Right lobe of liver (tissue), 6 donors: ENCODE measurements at regions not wholly inside any gene's neighbourhood (a gene's known extent, or its start where the extent isn't known, plus 50 kb on each side); places are given as distances from the start of the nearest gene placed in this dataset.

Experiments
- ATAC-seq, 4 donors: fragments of 200-7000 bp; cut with Tn5 transposase; one replicate each; pipeline ENCODE4 v1.9.1; 2020; ENCODE audit warnings: mild to moderate bottlenecking in 4 of 4, moderate library complexity in 4 of 4
- DNase-seq, 3 donors: peaks; one replicate each; pipeline ENCODE4 v3.0.0-alpha.2; 2020
- H3K27ac ChIP-seq, 3 donors: fragments of 200-600 bp; one replicate each; pipeline ENCODE4 v1.8.0; 2022
- H3K27me3 ChIP-seq, 2 donors: fragments of 200-600 bp; one replicate each; pipeline ENCODE4 v1.8.0; 2022
- H3K36me3 ChIP-seq, 4 donors: fragments of 200-600 bp; sonication (generic) in 1 of 4; one replicate each; pipeline versions ENCODE4 v1.5.1 to v1.8.0; 2017 to 2022; ENCODE audit warnings: control low read depth in 1 of 4
- H3K4me1 ChIP-seq, 4 donors: fragments of 200-600 bp; sonication (generic) in 1 of 4; one replicate each; pipeline versions ENCODE4 v1.5.1 to v1.8.0; 2017 to 2022; ENCODE audit warnings: control low read depth in 1 of 4
- H3K4me3 ChIP-seq, 3 donors: fragments of 200-600 bp; one replicate each; pipeline ENCODE4 v1.8.0; 2022
- H3K9me3 ChIP-seq, 4 donors: fragments of 200-600 bp; sonication (generic) in 1 of 4; one replicate each; pipeline versions ENCODE4 v1.5.1 to v1.8.0; 2017 to 2022; ENCODE audit warnings: control low read depth in 1 of 4
- POLR2A ChIP-seq: fragments of 450-650 bp; IDR thresholded peaks from one replicate; pipeline ENCODE4 v1.6.1; 2017; ENCODE audit warnings: antibody characterized with exemption, mild to moderate bottlenecking
- WGBS: methylation state at CpG from one replicate; pipeline ENCODE4 v1.1.6; 2018; ENCODE audit warnings: low coverage, low lambda C conversion rate; ENCODE audit not compliant: insufficient coverage; ENCODE audit errors: missing lambda C conversion rate; 5-methylcytosine and 5-hydroxymethylcytosine counted together
- intact Hi-C, 2 donors: fragments of 100-400 bp; cut with DNase I; formaldehyde crosslinking; loops; one replicate each; pipeline versions ENCODE4 v1.11.2 to v1.14.1; 2022
- TF ChIP-seq, protein P1 (sequence below), 4 donors: fragments of 200-600 bp in 3 of 4; fragments of 450-650 bp in 1 of 4; IDR thresholded peaks; one replicate each; pipeline versions ENCODE4 v1.5.1 to v1.8.0; 2016 to 2022; ENCODE audit warnings: antibody characterized with exemption in 4 of 4, mild to moderate bottlenecking in 2 of 4
- donor health status: DM: no; HTN: yes; CAD: no.
- donor health status: DM: no; HTN: no; CAD: no.
- donor health status: DM: no; HTN: no; CAD: no.
- donor health status: DM: no; HTN: yes; CAD: no.
- donor health status: DM: no; HTN: yes; CAD: no.

GRCh38 chr6:85065831-85066230 is 301.4 kb upstream of the TBX18 start:
- intact Hi-C loops, result no loop called here
- Histone ChIP-seq H3K9me3 (no peaks in the 10 kb centered on the region), H3K27ac (no peak overlapping the region), H3K27me3 (no peaks in the 10 kb centered on the region), H3K36me3 (no peaks in the 10 kb centered on the region), H3K4me3 (no peak overlapping the region), H3K4me1 (peaks cover 0 to 14% (median 5%) of the 10 kb centered on the region in 4 donors)
- ATAC-seq, result no peak
- DNase-seq, result no peak
- TF ChIP-seq POLR2A, result no peak
- TF ChIP-seq, protein P1, sequence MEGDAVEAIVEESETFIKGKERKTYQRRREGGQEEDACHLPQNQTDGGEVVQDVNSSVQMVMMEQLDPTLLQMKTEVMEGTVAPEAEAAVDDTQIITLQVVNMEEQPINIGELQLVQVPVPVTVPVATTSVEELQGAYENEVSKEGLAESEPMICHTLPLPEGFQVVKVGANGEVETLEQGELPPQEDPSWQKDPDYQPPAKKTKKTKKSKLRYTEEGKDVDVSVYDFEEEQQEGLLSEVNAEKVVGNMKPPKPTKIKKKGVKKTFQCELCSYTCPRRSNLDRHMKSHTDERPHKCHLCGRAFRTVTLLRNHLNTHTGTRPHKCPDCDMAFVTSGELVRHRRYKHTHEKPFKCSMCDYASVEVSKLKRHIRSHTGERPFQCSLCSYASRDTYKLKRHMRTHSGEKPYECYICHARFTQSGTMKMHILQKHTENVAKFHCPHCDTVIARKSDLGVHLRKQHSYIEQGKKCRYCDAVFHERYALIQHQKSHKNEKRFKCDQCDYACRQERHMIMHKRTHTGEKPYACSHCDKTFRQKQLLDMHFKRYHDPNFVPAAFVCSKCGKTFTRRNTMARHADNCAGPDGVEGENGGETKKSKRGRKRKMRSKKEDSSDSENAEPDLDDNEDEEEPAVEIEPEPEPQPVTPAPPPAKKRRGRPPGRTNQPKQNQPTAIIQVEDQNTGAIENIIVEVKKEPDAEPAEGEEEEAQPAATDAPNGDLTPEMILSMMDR (IDR thresholded peaks at IDR 0.05), result no peak

DNA sequence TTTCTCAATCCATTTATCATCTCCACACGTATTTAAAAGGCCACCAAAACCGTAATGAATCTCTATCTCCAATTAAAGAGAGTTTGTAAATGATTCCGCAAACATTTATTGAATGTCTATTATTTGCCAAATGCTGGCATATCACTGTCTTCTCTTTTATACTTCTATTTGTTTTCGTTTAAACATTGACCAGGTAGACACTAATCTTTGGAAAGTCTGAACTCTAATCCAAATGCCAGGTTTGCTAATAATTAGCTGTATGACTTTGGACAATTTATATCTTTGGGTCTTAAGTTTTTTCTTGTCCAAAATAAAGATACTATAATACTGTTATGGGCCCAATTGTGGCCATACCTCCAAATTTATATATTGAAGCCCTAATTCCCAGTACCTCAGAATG is 299.2 kb upstream of the TBX18 start:
- 26% methylated on average over 4 of the region's 4 CpGs for WGBS
- Histone ChIP-seq H3K27ac (no peak overlapping the region), H3K4me1 (peaks cover 0 to 14% (median 5%) of the 10 kb centered on the region in 4 donors), H3K9me3 (no peaks in the 10 kb centered on the region), H3K4me3 (no peak overlapping the region), H3K36me3 (no peaks in the 10 kb centered on the region), H3K27me3 (no peaks in the 10 kb centered on the region)
- intact Hi-C loops, result no loop called here
- no peak for TF ChIP-seq POLR2A
- TF ChIP-seq, protein P1 (IDR thresholded peaks at IDR 0.05), result no peak
- ATAC-seq (peak; percentile 76 to 93 (median 85)), DNase-seq (no peak)

GRCh38 chr6:85062884-85063283 is 298.5 kb upstream of the TBX18 start:
- ATAC-seq, result peak in 1 of 4 donors; percentile 25
- Histone ChIP-seq H3K9me3 (no peaks in the 10 kb centered on the region), H3K4me1 (peaks cover 0 to 14% (median 5%) of the 10 kb centered on the region in 4 donors), H3K27me3 (no peaks in the 10 kb centered on the region), H3K36me3 (no peaks in the 10 kb centered on the region), H3K27ac (no peak overlapping the region), H3K4me3 (no peak overlapping the region)
- intact Hi-C loops, result no loop called here
- DNase-seq, result no peak
- WGBS, result 100% methylated on average over 1 of the region's 2 CpGs
- TF ChIP-seq, protein P1 (IDR thresholded peaks at IDR 0.05), result no peak
- TF ChIP-seq POLR2A, result no peak

- 30% methylated on average over 2 of the region's 2 CpGs for WGBS
- no peak for DNase-seq
- no peaks in the 10 kb centered on the region for H3K27me3 ChIP-seq
- no peaks in the 10 kb centered on the region for H3K9me3 ChIP-seq
- no peaks in the 10 kb centered on the region for H3K36me3 ChIP-seq
- intact Hi-C loops, result no loop called here
- peaks cover 0 to 11% (median 3%) of the 10 kb centered on the region in 4 donors for H3K4me1 ChIP-seq
- H3K4me3 ChIP-seq, result no peak overlapping the region
- TF ChIP-seq POLR2A, result no peak
- TF ChIP-seq, protein P1 (IDR thresholded peaks at IDR 0.05), result no peak
- no peak overlapping the region for H3K27ac ChIP-seq
- ATAC-seq, result no peak
These were observed 294.4 kb upstream of the TBX18 start for GRCh38 chr6:85058806-85059205.

DNA sequence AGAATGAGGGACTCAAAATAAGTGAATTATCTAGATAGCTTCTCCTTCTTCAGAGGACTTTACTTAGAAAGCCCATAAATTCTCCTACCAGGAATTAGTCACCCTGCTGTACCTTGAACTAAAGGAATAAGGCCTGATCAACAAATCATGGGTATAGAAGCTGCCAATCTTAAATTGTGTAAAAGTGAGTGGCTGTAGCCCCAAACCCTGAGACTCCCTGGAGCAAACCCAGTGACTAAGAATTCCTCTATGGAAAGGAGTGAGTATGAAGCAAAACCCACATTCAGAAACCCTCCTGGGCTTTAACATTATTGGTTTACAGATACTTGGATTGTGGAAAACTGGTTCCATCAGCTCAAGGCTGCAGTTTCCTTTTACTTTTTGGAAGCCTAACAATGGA is 285.8 kb upstream of the TBX18 start:
- ATAC-seq, result no peak
- DNase-seq, result no peak
- Histone ChIP-seq H3K4me1 (no peaks in the 10 kb centered on the region), H3K27ac (no peak overlapping the region), H3K4me3 (no peak overlapping the region), H3K27me3 (no peaks in the 10 kb centered on the region), H3K9me3 (no peaks in the 10 kb centered on the region), H3K36me3 (no peaks in the 10 kb centered on the region)
- intact Hi-C loops, result no loop called here
- no peak for TF ChIP-seq POLR2A
- TF ChIP-seq, protein P1 (IDR thresholded peaks at IDR 0.05), result no peak
